Fibroblast of lung (primary cell): ENCODE measurements at regions not wholly inside any gene's neighbourhood (a gene's known extent, or its start where the extent isn't known, plus 50 kb on each side); places are given as distances from the start of the nearest gene placed in this dataset.

Experiments
- DNase-seq, 2 donors: peaks; one replicate each; pipeline versions ENCODE4 v3.0.0 to v3.0.0-alpha.2; 2010; ENCODE audit warnings: low read depth in 2 of 2
- H2AFZ ChIP-seq: 2 replicates; pipeline ENCODE4 v1.5.1; 2012; ENCODE audit warnings: low read length, control low read depth, inconsistent platforms
- H3K27ac ChIP-seq: 2 replicates; pipeline ENCODE4 v1.5.1; 2011; ENCODE audit warnings: low read length, control low read depth; ENCODE audit not compliant: insufficient read depth
- H3K27me3 ChIP-seq: 2 replicates; pipeline ENCODE4 v1.5.1; 2011; ENCODE audit warnings: mild to moderate bottlenecking, low read length; ENCODE audit not compliant: control insufficient read depth, insufficient read depth
- H3K36me3 ChIP-seq: 2 replicates; pipeline ENCODE4 v1.5.1; 2011; ENCODE audit warnings: low read length; ENCODE audit not compliant: control insufficient read depth, insufficient read depth
- H3K4me1 ChIP-seq: 2 replicates; pipeline ENCODE4 v1.5.1; 2011; ENCODE audit warnings: low read length; ENCODE audit not compliant: control insufficient read depth, insufficient read depth; ENCODE audit errors: extremely low read depth
- H3K4me2 ChIP-seq: 2 replicates; pipeline ENCODE4 v1.5.1; 2011; ENCODE audit warnings: low read length, control low read depth; ENCODE audit not compliant: insufficient read depth; ENCODE audit errors: extremely low read depth
- H3K4me3 ChIP-seq, 4 experiments: fragments of 200-600 bp in 1 of 4; sonication (generic) in 1 of 4; replicated peaks in 1 of 4; 2 replicates each; pipeline ENCODE4 v1.5.1; 2011 to 2016; ENCODE audit warnings: low read length in 4 of 4, low read depth in 3 of 4, mild to moderate bottlenecking in 3 of 4, control low read depth in 2 of 4, inconsistent platforms in 1 of 4, mixed read lengths in 1 of 4; ENCODE audit not compliant: insufficient read depth in 1 of 4; ENCODE audit errors: control extremely low read depth in 1 of 4
- H3K79me2 ChIP-seq: 2 replicates; pipeline ENCODE4 v1.5.1; 2012; ENCODE audit warnings: mild to moderate bottlenecking, low read length, inconsistent platforms; ENCODE audit not compliant: control insufficient read depth, insufficient read depth
- H3K9ac ChIP-seq: 2 replicates; pipeline ENCODE4 v1.5.1; 2011; ENCODE audit warnings: mild to moderate bottlenecking, low read length, control low read depth; ENCODE audit not compliant: insufficient read depth
- H3K9me3 ChIP-seq: 2 replicates; pipeline ENCODE4 v1.5.1; 2012; ENCODE audit warnings: low read depth, low read length; ENCODE audit not compliant: control insufficient read depth, insufficient read depth
- H4K20me1 ChIP-seq: 2 replicates; pipeline ENCODE4 v1.5.1; 2011; ENCODE audit warnings: low read length; ENCODE audit not compliant: control insufficient read depth, insufficient read depth; ENCODE audit errors: extremely low read depth
- EZH2 ChIP-seq: IDR thresholded peaks from 2 replicates; pipeline ENCODE4 v1.5.1; 2012; ENCODE audit warnings: low read length, control low read depth, mild to moderate bottlenecking; ENCODE audit errors: missing control alignments
- TF ChIP-seq, protein P1 (sequence below), 2 donors: IDR thresholded peaks in 1 of 2; conservative IDR thresholded peaks in 1 of 2; 1 replicate in 1 of 2; 2 replicates in 1 of 2; pipeline ENCODE4 v1.5.1; 2011 to 2012; ENCODE audit warnings: low read length in 2 of 2, control low read depth in 1 of 2, inconsistent platforms in 1 of 2, low read depth in 1 of 2, mild to moderate bottlenecking in 1 of 2

DNA sequence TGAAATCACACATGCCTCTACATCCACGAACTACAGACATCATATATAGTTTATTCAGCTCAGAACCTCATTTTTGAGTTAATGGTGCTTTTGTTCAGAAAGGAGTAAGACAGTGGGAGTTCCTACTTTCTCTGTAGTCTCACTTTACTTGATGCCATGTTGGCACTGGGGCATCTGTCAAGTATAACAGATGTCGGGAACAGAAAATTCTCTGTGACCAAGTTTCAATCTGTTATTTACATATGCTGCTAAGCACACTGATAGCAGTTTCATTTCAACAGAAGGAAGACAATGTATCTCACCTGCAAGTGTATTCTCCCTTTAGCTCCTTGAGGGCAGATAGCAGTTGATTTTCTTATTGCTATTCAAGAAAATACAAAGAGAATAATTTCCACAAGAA, 774.1 kb downstream of the METTL4 start:
- no peak for DNase-seq
- Histone ChIP-seq H2AFZ (no peak overlapping the region), H3K4me3 (no peak overlapping the region), H3K9ac (no peak overlapping the region), H3K27me3 (no peaks in the 10 kb centered on the region), H3K27ac (no peak overlapping the region), H3K9me3 (no peaks in the 10 kb centered on the region), H3K36me3 (no peaks in the 10 kb centered on the region), H3K4me1 (no peaks in the 10 kb centered on the region), H3K79me2 (no peaks in the 10 kb centered on the region), H4K20me1 (no peaks in the 10 kb centered on the region), H3K4me2 (no peak overlapping the region)
- no peak for TF ChIP-seq EZH2
- TF ChIP-seq, protein P1, sequence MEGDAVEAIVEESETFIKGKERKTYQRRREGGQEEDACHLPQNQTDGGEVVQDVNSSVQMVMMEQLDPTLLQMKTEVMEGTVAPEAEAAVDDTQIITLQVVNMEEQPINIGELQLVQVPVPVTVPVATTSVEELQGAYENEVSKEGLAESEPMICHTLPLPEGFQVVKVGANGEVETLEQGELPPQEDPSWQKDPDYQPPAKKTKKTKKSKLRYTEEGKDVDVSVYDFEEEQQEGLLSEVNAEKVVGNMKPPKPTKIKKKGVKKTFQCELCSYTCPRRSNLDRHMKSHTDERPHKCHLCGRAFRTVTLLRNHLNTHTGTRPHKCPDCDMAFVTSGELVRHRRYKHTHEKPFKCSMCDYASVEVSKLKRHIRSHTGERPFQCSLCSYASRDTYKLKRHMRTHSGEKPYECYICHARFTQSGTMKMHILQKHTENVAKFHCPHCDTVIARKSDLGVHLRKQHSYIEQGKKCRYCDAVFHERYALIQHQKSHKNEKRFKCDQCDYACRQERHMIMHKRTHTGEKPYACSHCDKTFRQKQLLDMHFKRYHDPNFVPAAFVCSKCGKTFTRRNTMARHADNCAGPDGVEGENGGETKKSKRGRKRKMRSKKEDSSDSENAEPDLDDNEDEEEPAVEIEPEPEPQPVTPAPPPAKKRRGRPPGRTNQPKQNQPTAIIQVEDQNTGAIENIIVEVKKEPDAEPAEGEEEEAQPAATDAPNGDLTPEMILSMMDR (conservative IDR thresholded peaks at IDR 0.05 in 1 of 2, IDR thresholded peaks at IDR 0.05 in 1 of 2; ENCODE audit: low read depth in 1 of 2, low read length in 2 of 2): no peak

DNA sequence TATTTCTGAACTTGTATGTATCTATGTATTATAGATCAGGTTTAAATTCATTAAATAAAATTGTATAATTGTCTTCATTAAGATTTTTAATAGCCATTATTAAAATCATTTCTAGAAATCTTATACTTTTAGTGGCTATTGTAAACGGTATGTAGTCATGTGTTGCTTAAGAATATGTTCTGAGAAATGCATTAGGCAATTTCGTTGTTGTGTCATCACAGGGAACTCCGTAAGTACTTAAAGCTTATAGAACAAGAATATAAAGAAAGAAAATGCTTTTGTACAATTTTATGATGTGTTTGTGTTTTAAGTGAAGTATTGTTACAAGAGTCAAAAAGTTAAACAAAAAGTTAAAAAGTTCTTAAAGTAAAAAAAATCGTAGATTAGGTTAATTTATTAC, 765.8 kb downstream of the METTL4 start:
- Histone ChIP-seq H3K9ac (no peak overlapping the region), H3K36me3 (no peaks in the 10 kb centered on the region), H3K9me3 (no peaks in the 10 kb centered on the region), H3K4me3 (no peak overlapping the region), H2AFZ (no peak overlapping the region), H3K27ac (no peak overlapping the region), H3K4me2 (no peak overlapping the region), H3K4me1 (no peaks in the 10 kb centered on the region), H4K20me1 (no peaks in the 10 kb centered on the region), H3K27me3 (no peaks in the 10 kb centered on the region), H3K79me2 (no peaks in the 10 kb centered on the region)
- TF ChIP-seq, protein P1 (conservative IDR thresholded peaks at IDR 0.05 in 1 of 2, IDR thresholded peaks at IDR 0.05 in 1 of 2; ENCODE audit: low read depth in 1 of 2, low read length in 2 of 2): no peak
- TF ChIP-seq EZH2: no peak
- DNase-seq: no peak

DNA sequence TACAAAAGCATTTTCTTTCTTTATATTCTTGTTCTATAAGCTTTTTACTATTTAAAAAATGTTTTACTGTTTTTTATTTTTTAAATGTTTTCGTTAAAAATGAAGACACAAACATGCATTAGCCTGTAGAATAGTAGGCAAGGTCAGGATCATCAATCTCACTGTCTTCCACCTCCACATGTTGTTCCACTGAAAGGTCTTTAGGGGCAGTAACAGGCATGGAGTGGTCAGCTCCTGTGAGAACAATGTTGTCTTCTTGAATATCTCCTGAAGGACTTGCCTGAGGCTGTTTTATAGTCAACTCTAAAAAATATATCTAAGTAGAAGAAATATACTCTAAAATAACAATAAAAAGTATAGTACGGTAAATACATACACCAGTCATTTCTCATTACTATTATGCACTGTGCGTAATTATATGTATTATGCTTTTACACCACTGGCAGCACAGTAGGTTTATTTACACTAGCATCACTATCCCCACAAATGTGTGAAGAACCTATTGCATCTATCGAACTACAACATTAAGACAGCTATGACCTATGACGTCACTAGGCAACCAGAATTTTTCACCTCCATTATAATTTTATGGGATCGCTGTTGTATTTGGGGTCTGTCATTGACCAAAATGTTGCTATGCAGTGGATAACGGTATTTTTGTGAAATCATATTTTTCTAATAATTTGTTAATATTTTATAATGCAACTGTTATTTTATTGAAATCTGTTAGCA, 764.3 kb downstream of the METTL4 start:
- Histone ChIP-seq H3K4me1 (no peaks in the 10 kb centered on the region), H3K27me3 (no peaks in the 10 kb centered on the region), H3K36me3 (no peaks in the 10 kb centered on the region), H3K4me2 (no peak overlapping the region), H3K79me2 (no peaks in the 10 kb centered on the region), H2AFZ (no peak overlapping the region), H3K9me3 (no peaks in the 10 kb centered on the region), H3K4me3 (no peak overlapping the region), H3K9ac (no peak overlapping the region), H3K27ac (no peak overlapping the region), H4K20me1 (no peaks in the 10 kb centered on the region)
- no peak for DNase-seq
- no peak for TF ChIP-seq EZH2
